Activated gamma-delta T cell treated with anti-CD3 and anti-CD28 coated beads, Interleukin-2, amount 50 U/mL, for 16 hours (primary cell): ENCODE measurements at regions not wholly inside any gene's neighbourhood (a gene's known extent, or its start where the extent isn't known, plus 50 kb on each side); places are given as distances from the start of the nearest gene placed in this dataset.
"Not testable (repeated sequence)": the region's sequence is repeated elsewhere in the genome, so short reads cannot be mapped to it uniquely, and the experiment has no call there.

ENCODE experiments used
- DNase-seq: peaks from one replicate; pipeline ENCODE4 v3.0.0-alpha.2; 2020; ENCODE audit warnings: low read depth

DNA sequence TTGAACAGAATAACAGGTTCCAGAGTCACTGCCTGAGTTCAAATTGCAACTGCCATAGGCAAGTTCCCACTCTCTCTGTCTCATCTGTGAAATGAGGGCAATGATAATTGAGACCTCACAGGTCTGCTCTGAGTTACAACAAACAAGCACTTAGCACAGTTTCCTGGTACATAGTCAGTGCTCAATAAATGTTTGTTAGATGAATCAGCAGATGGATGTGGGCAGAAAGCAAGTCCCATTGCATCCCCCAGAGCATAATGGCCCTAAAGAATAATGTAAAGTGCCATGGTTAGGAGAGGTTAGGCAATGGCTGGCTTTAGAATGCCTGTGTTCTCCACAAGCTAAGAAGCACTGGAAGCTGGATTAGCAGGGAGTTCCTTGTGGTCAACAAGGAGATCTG is 136.5 kb upstream of the LARP1 start:
- no peak for DNase-seq

DNA sequence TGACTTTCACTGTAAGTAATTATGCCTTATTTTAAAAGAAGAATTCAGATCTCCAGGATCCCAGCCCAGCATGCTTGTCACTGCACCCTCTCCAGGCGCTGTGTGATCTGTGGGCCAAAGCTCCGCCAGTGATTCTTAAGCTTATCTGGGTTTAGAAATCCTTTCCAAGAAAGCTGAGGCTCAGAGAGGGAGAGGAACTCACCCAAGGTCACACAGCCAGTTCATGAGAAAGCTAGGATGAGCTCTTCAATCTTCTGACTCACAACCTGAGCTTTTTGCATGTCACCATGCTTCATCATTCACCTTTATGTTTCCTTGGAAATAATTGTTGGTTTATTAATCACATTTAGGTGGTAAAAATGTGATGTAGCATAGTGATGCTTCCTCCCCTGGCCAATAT is 136.6 kb upstream of the HAND1 start:
- no peak for DNase-seq

DNA sequence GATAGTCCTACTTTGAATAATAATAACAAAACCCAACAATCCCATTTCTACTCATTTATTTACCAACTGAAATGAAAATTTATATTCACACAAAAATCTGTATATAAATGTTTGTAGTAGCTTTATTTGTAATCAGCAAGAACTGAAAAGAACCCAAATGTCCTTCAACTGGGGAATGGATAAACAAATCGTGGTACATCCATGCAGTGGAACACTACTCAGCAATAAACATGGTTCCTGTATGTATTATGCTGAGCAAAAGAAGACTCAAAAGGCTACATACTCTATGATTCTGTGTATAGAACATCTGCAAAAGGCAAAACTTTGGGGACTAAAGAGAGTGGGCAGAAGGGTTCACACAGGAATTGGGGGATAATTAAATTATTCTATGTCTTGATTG is 136.1 kb upstream of the HAND1 start:
- no peak for DNase-seq

DNA sequence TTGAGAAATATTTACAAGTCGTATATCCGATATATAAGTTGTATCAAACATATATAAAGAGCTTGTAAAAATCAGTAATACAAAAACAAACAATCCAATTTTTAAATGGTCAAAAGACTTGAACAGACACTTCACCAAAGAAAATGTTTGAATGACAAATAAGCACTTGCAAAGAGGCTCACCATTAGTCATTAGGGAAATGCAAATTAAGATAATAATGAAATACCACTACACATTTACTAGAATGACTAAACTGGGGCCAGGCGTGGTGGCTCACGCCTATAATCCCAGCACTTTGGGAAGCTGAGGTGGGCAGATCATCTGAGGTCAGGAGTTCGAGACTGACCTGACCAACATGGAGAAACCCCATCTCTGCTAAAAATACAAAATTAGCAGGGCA is 134.6 kb upstream of the HAND1 start:
- DNase-seq: no peak

DNA sequence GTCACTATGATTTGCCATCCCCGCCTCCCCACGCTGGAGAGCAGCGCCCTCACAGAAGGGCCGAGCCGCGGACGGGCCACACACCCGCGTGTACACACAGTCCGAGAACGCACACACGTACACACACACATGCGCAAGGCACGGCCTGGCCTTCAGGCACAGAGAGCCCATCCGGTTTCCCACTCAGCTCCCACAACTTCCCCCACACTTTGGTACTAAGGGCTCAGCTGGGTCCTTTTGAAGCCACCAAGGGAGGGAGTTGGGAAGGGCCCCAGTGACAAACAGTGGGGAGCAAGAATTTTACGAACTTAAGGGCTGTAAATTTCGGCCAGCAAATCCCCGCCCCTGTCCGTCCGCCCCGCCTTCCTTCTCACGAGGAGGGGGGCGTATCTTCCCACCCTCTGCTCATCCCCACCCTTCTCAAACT is 133.3 kb upstream of the HAND1 start:
- DNase-seq: no peak

DNA sequence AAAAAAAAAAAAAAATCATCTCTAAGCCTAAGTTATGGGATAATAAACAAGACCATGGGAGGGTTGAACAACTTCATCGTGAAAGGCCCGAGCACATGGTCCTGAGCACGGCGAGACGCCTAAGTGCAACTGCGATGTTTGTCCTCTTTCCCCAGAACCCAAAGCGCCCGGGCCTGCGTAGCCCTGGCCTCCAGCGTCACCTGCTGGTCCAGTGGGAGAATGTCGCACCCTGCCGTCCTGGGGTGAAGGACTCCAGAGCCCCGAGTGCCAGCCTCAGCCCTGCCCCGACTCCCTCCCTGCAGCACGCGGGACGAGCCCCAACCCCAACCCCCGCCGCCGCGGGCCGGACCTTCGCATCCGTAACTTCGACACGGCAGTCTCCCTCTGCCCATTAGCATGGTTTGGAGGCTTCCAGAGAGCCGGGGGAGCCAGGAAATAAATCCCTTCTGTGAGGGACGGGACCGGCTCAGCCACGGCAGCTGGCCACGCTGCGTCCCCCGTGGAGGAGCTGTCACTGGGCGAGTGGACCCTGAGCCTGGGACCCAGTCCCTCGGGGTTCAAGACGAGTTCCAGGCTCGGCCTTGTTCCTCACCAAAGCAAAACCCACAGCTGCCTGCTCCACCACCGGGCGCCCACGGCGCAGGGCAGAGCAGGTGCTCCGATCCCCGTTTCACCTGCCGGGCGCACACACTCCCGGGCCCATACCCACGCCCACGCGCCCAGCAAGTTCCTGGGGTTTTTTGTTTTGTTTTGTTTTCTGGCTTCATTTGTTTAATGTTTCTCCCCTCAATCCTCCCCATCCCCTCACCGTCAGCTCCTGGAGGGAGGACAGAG is 132.5 kb upstream of the HAND1 start:
- peak; percentile 17 for DNase-seq

DNA sequence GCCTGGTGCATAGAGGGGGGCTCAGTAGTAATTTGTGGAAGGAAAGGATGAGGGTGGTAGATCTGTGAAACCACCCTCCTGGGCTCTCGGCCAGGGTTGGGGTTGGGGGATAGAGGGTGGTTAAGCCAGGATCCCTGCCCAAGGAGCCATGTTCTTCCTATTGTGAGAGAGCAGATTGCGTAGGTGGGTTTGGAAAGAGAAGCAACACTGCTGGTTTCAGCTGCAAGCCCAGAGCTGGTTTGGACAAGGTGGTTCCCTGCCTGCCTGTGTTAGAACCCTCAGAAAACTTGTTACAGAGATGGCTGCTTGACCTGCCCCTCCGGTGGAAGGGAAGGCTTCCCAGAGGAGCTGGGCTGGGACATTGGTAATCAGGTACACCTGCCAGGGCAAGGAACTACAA is 131.2 kb upstream of the HAND1 start:
- DNase-seq: no peak

DNA sequence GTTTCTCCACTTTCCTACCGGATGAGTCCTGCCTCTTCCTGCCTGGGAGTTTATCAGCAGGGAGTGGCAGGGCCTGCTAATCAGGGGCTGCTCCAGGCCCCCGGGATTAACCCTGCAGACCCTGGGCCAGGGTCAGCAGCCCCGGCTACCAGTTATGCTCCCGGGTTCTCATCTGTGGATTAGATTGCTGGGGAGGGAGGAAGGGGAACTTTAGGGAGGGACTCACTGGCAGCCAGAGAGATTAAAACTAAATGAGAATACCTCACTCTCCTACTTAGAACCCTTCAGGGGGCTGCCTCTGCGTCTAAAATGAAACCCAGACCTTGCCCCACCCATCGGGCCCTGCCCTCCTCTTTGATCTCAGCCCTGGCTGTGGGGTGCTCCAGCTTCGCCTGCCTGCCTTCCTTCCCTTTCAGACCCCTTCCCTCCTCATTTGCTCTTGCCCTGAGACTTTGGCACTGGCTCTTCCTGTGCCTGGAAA is 130.5 kb upstream of the HAND1 start:
- DNase-seq: no peak

DNA sequence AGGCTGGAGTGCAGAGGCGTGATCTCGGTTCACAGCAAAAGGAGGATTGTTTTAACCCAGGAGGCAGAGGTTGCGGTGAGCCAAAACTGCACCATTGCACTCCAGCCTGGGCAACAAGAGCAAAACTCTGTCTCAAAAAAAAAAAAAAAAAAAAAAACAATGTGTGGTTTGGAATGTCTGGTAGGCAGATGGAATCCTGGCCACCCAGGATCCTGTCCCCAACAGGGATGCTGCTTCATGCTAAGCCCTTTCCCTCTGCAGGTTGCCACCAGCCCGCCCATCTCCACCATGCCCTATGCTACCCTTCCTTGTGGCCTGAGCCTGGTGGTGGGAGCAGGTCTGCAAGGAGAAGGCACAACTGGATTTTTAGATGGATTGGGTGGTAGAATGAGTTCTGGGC is 129.7 kb upstream of the HAND1 start:
- no peak for DNase-seq

DNA sequence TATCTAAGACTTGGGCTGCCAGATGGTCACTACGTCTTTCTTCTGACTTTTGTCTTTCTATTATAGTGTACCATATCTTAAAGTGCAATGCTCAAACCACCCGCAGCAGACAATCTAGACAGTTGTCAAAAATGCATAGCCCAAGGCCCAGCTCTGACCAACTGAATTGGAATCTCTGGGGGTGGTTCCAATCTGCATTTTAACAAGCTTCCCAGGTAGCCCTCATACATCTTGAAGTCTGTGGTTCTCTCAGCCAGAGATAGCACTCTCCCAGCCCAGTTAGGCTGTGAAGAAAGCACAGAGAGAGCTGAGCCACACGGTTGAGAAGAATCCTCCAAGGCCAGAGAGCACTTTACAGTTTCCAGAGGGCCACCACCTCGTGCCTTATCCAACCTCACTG is 128.2 kb upstream of the HAND1 start:
- DNase-seq: no peak

DNA sequence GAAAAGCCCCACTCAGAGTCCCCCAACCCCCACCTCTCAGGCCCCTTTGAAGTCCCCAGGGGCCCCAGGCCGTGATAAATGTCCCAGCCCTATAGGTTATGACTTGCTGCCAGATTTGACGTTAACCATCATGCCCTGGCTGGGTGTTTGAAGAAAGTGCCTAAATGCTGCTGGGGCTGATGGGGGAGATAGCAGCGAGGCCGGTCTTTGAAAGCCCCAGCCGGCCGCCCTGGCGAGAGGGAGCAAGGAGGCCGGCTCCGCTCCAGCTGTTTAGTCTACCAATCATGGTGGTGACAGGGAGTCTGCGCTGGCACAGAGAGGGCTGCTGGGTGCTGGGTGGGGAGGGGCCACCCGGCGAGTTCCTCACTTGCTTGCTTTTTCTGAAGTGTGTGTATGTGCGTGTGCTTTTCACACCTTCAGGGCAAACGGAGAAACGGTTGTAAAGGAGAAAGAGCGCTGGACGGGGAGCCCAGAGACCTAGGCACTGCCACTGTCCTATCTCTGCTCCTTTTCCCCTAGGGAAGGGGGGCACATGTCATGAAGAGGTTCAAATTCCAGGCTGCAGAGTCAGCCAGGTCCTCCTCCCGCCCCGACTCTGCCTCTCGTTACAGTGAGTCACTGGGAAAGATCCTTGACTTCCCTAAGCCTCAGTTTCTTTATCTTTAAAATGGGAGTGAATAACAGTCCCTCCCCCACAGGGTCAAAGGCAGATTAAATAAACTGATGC is 126.1 kb upstream of the HAND1 start:
- DNase-seq: no peak

DNA sequence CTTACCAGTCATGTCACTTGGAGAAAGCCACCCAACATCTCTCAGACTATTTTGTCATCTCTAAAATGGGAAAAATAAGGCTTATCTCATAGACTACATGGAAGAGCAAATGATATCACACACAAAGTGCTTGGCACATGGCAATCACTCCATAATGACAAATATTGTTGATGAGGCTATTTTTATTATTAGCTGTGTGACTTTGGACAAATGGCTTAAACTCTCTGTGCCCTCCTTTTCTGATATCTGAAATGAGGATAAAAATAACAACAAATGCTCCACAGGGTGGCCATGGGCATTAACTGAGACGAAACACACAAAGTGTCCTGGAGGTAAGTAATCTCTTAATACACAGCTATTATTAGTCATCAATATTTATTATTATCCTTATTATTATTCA is 125.5 kb upstream of the HAND1 start:
- DNase-seq: no peak

DNA sequence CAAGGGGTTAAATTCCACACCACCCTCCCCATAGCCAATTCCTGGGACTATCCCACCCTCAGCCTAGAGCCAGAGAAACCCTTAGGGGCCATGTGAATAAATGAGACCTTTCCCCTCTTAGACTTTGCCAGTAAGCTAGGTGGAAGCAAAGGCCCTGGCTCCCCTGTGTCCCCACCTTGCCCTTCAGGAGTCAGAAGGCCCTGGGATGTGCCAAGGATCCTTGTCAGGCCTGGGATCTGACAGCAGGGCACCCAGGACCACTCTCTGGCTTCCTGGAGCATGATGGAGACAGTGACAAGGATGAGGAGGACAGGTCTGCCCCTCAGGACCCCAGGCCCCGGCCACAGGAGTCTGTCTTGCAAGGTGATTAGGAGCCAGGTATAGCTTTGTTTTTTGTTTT is 125.0 kb upstream of the HAND1 start:
- DNase-seq: no peak

DNA sequence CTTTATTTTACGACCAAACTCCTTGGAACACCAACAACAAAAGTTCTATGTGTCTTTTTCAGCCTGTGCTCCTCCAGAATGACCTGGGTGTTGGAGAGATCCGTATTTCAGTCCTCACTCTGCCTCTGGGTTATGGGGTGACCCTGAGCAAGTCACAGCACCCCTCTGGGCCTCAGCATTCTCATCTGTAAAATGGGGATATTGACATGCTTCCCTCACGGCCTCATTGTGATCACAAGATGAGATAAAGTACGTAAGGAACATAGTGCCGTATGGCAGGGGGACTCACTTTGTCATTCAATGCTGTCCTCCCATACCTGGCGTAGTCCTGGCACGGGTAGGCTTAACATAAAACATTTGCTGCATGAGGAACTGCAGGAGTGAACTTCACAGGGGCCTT is 123.0 kb upstream of the HAND1 start:
- DNase-seq: no peak

DNA sequence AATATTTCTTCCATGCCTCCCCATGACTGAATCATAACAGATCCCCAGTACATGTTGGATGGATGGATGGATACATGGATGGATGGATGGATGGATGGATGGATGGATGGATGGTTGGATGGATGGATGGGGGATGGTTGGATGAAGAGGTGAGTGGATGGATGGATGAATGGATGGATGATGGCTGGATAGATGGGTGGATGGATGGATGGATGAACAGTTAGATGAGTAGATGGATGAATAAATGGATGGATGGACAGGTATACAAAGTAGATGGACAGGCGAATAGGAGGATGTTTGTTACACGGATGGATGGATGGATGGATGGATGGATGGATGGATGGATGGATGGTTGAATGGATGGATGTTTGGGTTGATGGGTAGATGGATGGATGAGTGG is 120.0 kb upstream of the HAND1 start:
- DNase-seq: no peak

DNA sequence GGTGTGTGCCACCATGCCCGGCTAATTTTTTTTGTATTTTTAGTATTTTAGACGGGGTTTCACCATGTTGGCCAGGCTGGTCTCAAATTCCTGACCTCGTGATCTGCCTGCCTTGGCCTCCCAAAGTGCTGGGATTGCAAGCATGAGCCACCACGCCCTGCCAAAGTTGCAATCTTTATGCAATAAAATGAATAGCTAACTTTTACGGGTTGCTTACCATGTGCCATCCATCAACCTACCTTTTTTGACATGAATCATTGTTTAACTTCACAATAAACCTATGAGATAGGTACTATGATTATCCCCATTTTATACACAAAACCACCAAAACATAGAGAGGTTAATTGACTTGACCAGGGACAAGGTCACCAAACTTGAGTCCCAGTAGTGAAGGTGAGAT is 118.8 kb upstream of the HAND1 start:
- not testable (repeated sequence) for DNase-seq

DNA sequence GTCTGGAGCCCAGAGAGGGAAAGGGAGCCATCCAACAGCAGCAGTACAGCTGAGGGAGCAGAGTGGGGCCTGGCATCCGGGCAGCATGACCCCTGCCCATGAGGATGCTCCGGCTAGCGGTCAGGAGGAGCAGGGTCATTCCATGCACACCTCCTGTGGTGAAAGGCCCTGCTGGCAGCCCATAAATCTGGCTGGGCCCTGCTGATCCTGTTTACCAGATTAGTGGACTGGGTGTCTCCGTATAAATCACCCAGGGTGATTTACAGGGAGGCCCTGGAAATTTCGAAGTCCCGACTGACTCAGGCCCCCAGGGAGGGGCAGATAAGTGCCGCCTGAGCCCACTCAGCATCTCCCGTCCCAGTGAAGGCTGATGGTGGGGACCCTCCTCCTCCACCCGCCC is 117.6 kb upstream of the HAND1 start:
- DNase-seq: no peak

DNA sequence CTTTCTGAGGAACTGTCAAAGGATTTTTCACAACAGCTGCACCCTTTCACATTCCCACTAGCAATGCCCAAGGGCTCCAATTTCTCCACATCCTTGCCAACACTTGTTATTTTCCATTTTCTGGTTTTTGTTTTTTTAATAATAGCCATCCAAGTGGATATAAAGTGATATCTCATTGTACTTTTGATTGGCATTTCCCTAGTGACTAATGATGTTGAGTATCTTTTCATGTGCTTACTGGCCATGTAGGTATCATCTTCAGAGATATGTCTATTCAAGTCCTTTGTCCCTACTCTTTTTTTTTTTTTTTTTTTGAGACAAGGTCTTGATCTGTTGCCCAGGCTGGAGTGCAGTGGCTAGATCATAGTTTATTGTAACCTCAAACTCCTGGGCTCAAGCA is 115.8 kb upstream of the HAND1 start:
- DNase-seq: no peak

DNA sequence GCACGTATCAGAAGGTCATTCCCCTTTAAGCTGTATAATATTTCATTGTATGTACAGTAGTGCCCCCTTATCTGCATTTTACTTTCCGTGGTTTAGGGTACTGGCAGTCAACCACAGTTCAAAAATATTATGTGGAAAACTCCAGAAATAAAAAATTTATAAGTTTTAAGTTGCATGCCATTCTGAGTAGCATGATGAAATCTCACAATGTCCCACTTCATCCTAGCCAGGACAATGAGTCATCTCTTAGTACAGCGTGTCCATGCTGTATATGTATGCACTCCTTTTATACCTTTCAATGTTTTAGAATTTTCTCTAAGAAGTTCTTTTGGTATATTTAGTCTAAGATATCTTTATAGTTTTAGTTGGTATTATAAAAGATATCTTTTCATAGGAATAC is 115.0 kb upstream of the HAND1 start:
- DNase-seq: no peak

DNA sequence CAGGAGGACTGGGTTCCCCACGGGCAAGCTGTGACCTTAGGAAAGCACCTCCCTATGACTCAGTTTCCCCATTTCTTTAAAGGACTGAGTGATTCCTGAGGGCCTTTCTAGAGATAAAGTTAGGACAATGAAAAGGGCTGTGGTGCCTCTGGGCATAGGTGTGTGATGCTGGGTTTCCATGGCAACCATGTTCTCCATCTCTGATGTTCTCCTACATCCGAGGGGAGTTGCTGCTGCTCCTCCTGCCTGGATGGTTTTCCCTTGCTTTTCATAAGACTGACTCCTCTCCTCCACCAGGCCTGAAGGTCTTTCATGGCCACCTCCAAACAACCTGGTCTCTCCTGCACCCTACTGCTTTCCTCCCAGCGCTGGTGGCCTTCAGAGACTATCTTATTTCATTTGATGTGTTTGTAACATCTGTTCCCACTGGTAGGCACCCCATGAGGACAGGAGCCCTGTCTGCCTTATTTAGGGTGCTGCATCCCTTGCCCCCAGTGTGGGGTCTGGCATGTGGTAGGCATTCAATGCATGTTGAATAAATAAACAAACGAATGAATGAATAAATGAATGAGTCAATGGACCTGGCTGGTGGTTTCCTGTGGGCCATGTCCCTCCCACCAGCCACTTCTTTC is 112.2 kb upstream of the HAND1 start:
- DNase-seq: no peak

DNA sequence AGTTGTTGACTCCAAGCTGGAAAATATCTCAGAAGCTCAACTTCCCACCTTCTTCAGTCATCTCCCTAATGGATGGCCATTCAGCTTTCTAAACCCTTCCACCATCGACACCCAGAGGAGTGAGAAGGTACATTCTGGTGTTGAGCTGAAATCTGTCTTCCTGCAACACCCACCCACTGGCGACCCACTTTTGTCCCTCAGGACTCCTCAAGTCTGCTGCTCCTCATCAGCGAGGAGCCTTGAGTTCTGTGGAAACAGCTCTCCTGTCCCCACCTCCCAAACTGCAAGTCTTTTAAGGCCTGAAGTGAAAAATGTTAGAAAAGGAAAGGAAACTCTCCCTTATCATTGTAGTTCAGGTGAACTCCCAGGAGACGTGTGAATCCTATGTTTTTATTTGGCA is 111.5 kb upstream of the HAND1 start:
- no peak for DNase-seq

DNA sequence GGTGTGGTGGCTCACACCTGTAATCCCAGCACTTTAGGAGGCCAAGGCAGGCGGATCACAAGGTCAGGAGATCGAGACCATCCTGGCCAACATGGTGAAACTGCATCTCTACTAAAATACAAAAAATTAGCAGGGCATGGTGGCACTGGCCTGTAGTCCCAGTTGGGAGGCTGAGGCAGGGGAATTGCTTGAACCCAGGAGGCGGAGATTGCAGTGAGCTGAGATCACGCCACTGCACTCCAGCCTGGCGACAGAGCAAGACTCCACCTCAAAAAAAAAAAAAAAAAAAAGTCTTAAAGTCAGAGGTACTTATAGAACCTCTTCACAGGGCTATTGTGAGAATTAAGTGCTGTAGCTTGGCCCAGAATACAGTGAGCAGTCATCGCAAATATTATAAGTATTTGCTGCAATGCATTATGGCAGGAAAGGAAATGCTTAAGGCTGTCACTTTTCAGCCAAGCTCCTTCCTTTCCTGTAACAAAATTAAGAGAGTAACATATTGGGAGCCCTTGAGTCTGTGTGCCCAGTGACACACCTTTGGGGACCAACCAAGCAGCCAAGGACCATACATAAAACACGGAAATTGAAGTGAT is 110.9 kb upstream of the HAND1 start:
- not testable (repeated sequence) for DNase-seq
